Caco-2 (cell line): ENCODE measurements at regions not wholly inside any gene's neighbourhood (a gene's known extent, or its start where the extent isn't known, plus 50 kb on each side); places are given as distances from the start of the nearest gene placed in this dataset.

Source experiments
- BruUV-seq: library from RNA; stranded (reverse); fragments of 400-500 nt; replicated peaks from 2 replicates; lab custom pipeline; 2021; lab: Mats Ljungman, UMichigan
- CTCF ChIA-PET: fragments of 300-600 bp; sonication (Branson Sonifier 250); formaldehyde crosslinking; loops from one replicate; lab custom pipeline; 2022; ENCODE audit warnings: antibody characterized with exemption; lab: Charles Lee
- POLR2A ChIA-PET: fragments of 300-600 bp; sonication (Branson Sonifier 250); formaldehyde crosslinking; loops from one replicate; lab custom pipeline; 2022; ENCODE audit warnings: antibody characterized with exemption; lab: Charles Lee
- DNase-seq, 2 experiments: peaks; one replicate each; pipeline versions ENCODE4 v3.0.0 to v3.0.0-alpha.2; 2020 to 2022
- H3K27me3 ChIP-seq: replicated peaks from 2 replicates; pipeline ENCODE4 v1.6.0; 2011; ENCODE audit warnings: low read length; ENCODE audit not compliant: control insufficient read depth, insufficient read depth
- H3K36me3 ChIP-seq: 2 replicates; pipeline ENCODE4 v1.5.1; 2011; ENCODE audit warnings: low read length; ENCODE audit not compliant: control insufficient read depth, insufficient read depth
- H3K4me1 ChIP-seq: fragments of 250-450 bp; sonication (Bioruptor Pico); 2 replicates; pipeline ENCODE4 v1.5.1; 2020; ENCODE audit warnings: mild to moderate bottlenecking
- H3K4me3 ChIP-seq: 2 replicates; pipeline ENCODE4 v1.5.1; 2011; ENCODE audit warnings: low read depth, mild to moderate bottlenecking, control low read depth, low read length
- H3K9me3 ChIP-seq: fragments of 250-450 bp; sonication (Bioruptor Pico); 2 replicates; pipeline ENCODE4 v1.5.1; 2020; ENCODE audit warnings: mild to moderate bottlenecking, moderate library complexity
- H3K27ac Mint-ChIP-seq: one replicate; pipeline ENCODE4 v1.8.0; 2022; ENCODE audit warnings: mixed read lengths; ENCODE audit not compliant: unreplicated experiment
- H3K27me3 Mint-ChIP-seq: one replicate; pipeline ENCODE4 v1.8.0; 2022; ENCODE audit warnings: mixed read lengths; ENCODE audit not compliant: insufficient read depth, unreplicated experiment
- H3K36me3 Mint-ChIP-seq: one replicate; pipeline ENCODE4 v1.8.0; 2022; ENCODE audit warnings: mild to moderate bottlenecking, mixed read lengths; ENCODE audit not compliant: insufficient read depth, unreplicated experiment
- H3K4me1 Mint-ChIP-seq: one replicate; pipeline ENCODE4 v1.8.0; 2022; ENCODE audit warnings: low read depth, mixed read lengths; ENCODE audit not compliant: unreplicated experiment
- H3K4me3 Mint-ChIP-seq: one replicate; pipeline ENCODE4 v1.8.0; 2022; ENCODE audit warnings: mild to moderate bottlenecking, moderate library complexity, mixed read lengths; ENCODE audit not compliant: unreplicated experiment
- H3K9me3 Mint-ChIP-seq: one replicate; pipeline ENCODE4 v1.8.0; 2022; ENCODE audit warnings: mixed read lengths; ENCODE audit not compliant: unreplicated experiment
- intact Hi-C: fragments of 100-400 bp; cut with micrococcal nuclease; formaldehyde crosslinking; loops from one replicate; pipeline ENCODE4 v1.10.0; 2022; ENCODE audit not compliant: unreplicated experiment
- TF ChIP-seq, protein P1 (sequence below), 2 experiments: fragments of 200-600 bp in 1 of 2; IDR thresholded peaks; 1 replicate in 1 of 2; 2 replicates in 1 of 2; pipeline versions ENCODE4 v1.5.1 to v1.8.0; 2011 to 2022; ENCODE audit warnings: antibody characterized with exemption in 1 of 2, control low read depth in 1 of 2, inconsistent platforms in 1 of 2, low read depth in 1 of 2, low read length in 1 of 2, mild to moderate bottlenecking in 1 of 2, moderate library complexity in 1 of 2; ENCODE audit not compliant: insufficient read depth in 1 of 2, severe bottlenecking in 1 of 2, unreplicated experiment in 1 of 2

DNA sequence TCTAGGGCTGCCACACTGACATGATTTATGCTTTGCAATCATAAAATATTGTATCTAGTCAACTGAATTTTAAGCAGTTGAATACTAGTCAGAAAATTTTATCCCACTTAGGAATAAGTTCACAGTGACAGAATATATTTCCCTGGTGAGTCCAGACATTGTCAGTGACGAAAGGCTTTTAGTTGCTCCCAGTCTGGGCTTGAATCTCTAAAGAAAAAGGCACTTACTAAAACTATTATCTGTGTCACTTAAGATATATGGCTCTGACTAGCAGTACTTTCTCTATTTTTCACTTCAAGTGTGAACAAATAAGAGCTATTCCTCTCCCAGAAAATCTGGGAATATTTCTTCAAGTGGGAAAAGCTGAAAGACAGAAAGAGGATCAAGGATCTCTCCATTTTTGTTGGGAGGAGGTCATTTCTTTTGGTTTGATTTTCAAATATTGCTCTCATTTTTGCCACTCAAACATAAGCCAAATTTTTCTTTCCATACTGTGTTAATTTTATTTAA, 1262.3 kb upstream of the USP15 start:
- H3K9me3 Mint-ChIP-seq = no peaks in the 10 kb centered on the region
- TF ChIP-seq, protein P1, sequence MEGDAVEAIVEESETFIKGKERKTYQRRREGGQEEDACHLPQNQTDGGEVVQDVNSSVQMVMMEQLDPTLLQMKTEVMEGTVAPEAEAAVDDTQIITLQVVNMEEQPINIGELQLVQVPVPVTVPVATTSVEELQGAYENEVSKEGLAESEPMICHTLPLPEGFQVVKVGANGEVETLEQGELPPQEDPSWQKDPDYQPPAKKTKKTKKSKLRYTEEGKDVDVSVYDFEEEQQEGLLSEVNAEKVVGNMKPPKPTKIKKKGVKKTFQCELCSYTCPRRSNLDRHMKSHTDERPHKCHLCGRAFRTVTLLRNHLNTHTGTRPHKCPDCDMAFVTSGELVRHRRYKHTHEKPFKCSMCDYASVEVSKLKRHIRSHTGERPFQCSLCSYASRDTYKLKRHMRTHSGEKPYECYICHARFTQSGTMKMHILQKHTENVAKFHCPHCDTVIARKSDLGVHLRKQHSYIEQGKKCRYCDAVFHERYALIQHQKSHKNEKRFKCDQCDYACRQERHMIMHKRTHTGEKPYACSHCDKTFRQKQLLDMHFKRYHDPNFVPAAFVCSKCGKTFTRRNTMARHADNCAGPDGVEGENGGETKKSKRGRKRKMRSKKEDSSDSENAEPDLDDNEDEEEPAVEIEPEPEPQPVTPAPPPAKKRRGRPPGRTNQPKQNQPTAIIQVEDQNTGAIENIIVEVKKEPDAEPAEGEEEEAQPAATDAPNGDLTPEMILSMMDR (IDR thresholded peaks at IDR 0.05; ENCODE audit: insufficient read depth in 1 of 2, low read depth in 1 of 2, low read length in 1 of 2, severe bottlenecking in 1 of 2, unreplicated experiment in 1 of 2) = no peak

DNA sequence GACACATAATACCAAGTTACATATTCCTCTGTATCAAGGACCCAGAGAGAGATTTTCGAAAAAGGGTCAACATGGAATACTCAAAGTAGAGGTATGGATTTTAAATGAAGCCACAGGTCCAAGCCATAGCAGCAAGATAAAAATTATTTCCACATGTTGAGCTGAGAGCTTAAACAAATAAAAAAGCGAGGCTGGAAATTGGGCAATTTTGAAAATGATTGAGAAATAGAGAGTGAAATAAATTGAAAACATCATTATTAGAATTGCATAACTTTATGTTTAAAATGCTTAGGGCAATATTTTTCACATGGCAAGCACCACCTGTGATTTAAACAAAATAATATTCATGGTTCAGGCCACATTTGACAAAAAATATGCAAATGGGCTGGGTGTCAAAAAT, 1251.0 kb upstream of the USP15 start:
- Histone ChIP-seq H3K27me3 (no peaks in the 10 kb centered on the region), H3K36me3 (no peaks in the 10 kb centered on the region), H3K4me1 (no peaks in the 10 kb centered on the region), H3K4me3 (no peak overlapping the region), H3K9me3 (no peaks in the 10 kb centered on the region)
- Mint-ChIP-seq H3K9me3 (no peaks in the 10 kb centered on the region), H3K27ac (no peak overlapping the region), H3K36me3 (no peaks in the 10 kb centered on the region), H3K27me3 (no peaks in the 10 kb centered on the region), H3K4me3 (no peak overlapping the region), H3K4me1 (no peaks in the 10 kb centered on the region)
- no peak for DNase-seq
- ChIA-PET CTCF (no interaction called here), POLR2A (no interaction called here)
- TF ChIP-seq, protein P1 (IDR thresholded peaks at IDR 0.05; ENCODE audit: insufficient read depth in 1 of 2, low read depth in 1 of 2, low read length in 1 of 2, severe bottlenecking in 1 of 2, unreplicated experiment in 1 of 2) = no peak
- no TSS peak for BruUV-seq
- intact Hi-C loops = no loop called here

More for the DNA sequence above, 1262.3 kb upstream of the USP15 start:
- Mint-ChIP-seq H3K4me1 (no peaks in the 10 kb centered on the region), H3K36me3 (no peaks in the 10 kb centered on the region), H3K27me3 (no peaks in the 10 kb centered on the region), H3K27ac (no peak overlapping the region), H3K4me3 (no peak overlapping the region)
- CTCF ChIA-PET = no interaction called here
- BruUV-seq = no TSS peak
- Histone ChIP-seq H3K36me3 (no peaks in the 10 kb centered on the region), H3K9me3 (no peaks in the 10 kb centered on the region), H3K27me3 (no peaks in the 10 kb centered on the region), H3K4me3 (no peak overlapping the region), H3K4me1 (no peaks in the 10 kb centered on the region)
- DNase-seq = no peak
- POLR2A ChIA-PET = no interaction called here
- intact Hi-C loops = no loop called here

DNA sequence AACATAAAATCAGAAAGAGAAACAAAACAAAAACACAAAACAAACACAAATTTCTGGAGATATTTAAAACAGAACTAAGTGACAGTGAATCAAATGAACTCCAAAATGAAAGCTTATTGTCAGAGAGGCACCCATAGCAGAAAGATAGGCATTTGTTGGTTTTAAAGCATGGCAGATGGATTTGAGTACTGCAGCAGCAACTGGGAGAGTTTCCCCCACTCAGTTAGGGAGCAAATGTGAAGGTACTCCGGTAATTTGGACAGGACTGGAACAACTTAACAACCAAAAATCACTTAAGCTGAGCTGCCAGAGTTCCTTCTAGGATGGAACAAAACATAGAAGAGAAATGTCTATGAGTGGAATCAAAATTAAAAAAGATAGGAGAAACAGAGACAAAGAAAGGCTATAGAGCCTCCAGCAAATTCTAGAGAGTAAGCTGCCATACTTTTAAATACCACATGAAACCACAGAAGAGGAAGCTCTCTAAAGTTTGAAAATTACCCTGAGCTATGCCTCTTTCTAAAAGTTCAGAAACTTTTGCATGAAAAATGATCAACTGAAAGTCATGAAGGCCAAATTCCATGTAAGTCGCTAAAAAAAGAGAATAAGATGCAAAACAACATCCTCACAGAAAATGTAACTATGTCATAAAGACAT, 1248.3 kb upstream of the USP15 start:
- Mint-ChIP-seq H3K36me3 (no peaks in the 10 kb centered on the region), H3K27ac (no peak overlapping the region), H3K4me3 (no peak overlapping the region), H3K27me3 (no peaks in the 10 kb centered on the region), H3K9me3 (no peaks in the 10 kb centered on the region), H3K4me1 (no peaks in the 10 kb centered on the region)
- ChIA-PET POLR2A (no interaction called here), CTCF (no interaction called here)
- Histone ChIP-seq H3K36me3 (no peaks in the 10 kb centered on the region), H3K4me3 (no peak overlapping the region), H3K27me3 (no peaks in the 10 kb centered on the region), H3K9me3 (no peaks in the 10 kb centered on the region), H3K4me1 (no peaks in the 10 kb centered on the region)
- intact Hi-C loops = no loop called here
- BruUV-seq = no TSS peak
- DNase-seq = no peak
- TF ChIP-seq, protein P1 (IDR thresholded peaks at IDR 0.05; ENCODE audit: insufficient read depth in 1 of 2, low read depth in 1 of 2, low read length in 1 of 2, severe bottlenecking in 1 of 2, unreplicated experiment in 1 of 2) = no peak
